ENCODE measurements at regions not wholly inside any gene's neighbourhood (a gene's known extent, or its start where the extent isn't known, plus 50 kb on each side); places are given as distances from the start of the nearest gene placed in this dataset.
"Not testable (repeated sequence)": the region's sequence is repeated elsewhere in the genome, so short reads cannot be mapped to it uniquely, and the experiment has no call there.

DNA sequence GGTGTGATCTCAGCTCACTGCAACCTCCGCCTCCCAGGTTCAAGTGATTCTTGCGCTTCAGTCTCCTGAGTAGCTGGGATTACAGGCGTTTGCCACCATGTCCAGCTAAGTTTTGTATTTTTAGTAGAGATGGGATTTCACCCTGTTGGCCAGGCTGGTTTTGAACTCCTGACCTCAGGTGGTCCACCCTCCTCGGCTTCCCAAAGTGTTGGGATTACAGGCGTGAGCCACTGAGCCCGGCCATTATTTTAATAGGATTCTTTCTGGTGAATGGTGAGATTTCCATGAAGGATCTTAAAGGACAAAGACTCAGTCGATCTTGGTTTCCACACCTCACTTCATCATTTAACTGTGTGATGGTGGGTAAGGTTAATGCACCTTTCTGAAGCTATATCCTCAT lies 183.8 kb upstream of the ZNF217 start:
- TF ChIP-seq, protein P1, sequence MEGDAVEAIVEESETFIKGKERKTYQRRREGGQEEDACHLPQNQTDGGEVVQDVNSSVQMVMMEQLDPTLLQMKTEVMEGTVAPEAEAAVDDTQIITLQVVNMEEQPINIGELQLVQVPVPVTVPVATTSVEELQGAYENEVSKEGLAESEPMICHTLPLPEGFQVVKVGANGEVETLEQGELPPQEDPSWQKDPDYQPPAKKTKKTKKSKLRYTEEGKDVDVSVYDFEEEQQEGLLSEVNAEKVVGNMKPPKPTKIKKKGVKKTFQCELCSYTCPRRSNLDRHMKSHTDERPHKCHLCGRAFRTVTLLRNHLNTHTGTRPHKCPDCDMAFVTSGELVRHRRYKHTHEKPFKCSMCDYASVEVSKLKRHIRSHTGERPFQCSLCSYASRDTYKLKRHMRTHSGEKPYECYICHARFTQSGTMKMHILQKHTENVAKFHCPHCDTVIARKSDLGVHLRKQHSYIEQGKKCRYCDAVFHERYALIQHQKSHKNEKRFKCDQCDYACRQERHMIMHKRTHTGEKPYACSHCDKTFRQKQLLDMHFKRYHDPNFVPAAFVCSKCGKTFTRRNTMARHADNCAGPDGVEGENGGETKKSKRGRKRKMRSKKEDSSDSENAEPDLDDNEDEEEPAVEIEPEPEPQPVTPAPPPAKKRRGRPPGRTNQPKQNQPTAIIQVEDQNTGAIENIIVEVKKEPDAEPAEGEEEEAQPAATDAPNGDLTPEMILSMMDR (IDR thresholded peaks at IDR 0.05 in 8 of 11, conservative IDR thresholded peaks at IDR 0.05 in 3 of 11): not testable (repeated sequence)
- TF ChIP-seq POLR2AphosphoS5 (IDR thresholded peaks at IDR 0.05): not testable (repeated sequence)

Measured in spleen (tissue), 7 donors.